ENCODE measurements at regions not wholly inside any gene's neighbourhood (a gene's known extent, or its start where the extent isn't known, plus 50 kb on each side); places are given as distances from the start of the nearest gene placed in this dataset.

DNA sequence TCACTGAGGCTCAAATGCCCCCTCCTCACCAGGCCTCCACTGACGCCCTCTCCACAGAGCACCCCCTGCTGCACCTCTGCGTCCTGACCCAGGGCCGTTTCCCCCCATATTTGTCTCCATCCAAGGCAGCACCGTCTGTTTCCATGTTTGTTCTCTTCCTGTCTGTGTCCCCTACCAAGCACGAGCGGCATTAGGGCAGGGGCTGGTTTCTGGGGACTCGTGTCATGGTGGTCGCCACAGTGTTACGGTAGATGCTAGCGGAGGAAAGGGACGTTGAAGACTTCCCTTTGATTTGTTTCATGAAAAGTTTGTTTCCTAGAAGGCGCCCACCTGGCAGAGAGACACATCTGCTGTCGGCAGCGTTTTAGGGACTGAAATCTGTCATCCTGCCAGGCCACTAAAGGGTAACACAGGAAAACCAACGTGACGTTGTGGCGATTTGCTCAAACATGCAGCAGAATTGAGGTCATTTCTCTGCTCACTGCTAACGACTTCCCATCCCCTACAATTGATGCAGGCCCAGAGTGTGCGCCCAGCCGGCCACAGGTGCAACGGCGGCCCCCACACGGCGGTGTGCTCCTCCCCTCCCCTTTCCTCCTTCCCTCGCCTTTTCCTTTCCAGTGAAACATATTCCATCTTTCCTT, 79.3 kb upstream of the IRX4 start:
- Histone ChIP-seq H3K27me3 (no peaks in the 10 kb centered on the region), H3K9me3 (peaks cover 0 to 4% (median 0%) of the 10 kb centered on the region in 4 donors), H3K27ac (no peak overlapping the region), H3K4me3 (no peak overlapping the region), H3K4me1 (no peaks in the 10 kb centered on the region), H3K36me3 (no peaks in the 10 kb centered on the region)
- 73 to 77% methylated on average over 25 of the region's 25 CpGs for WGBS, 2 donors
- DNase-seq (ENCODE audit: low spot score in 2 of 2) = no peak
- no peak for TF ChIP-seq EP300 (IDR thresholded peaks at IDR 0.05)
- no peak for TF ChIP-seq CTCF (IDR thresholded peaks at IDR 0.05)
- TF ChIP-seq POLR2A (IDR thresholded peaks at IDR 0.05) = no peak

GRCh38 chr5:1961304-1961946, 78.7 kb upstream of the IRX4 start:
- H3K9me3 ChIP-seq = peaks cover 0 to 4% (median 0%) of the 10 kb centered on the region in 4 donors
- H3K27me3 ChIP-seq = no peaks in the 10 kb centered on the region
- 81 to 88% methylated on average over 10 to 14 of the region's 14 CpGs for WGBS, 2 donors
- TF ChIP-seq POLR2A (IDR thresholded peaks at IDR 0.05) = no peak
- TF ChIP-seq EP300 (IDR thresholded peaks at IDR 0.05) = no peak
- TF ChIP-seq CTCF (IDR thresholded peaks at IDR 0.05) = no peak
- H3K36me3 ChIP-seq = no peaks in the 10 kb centered on the region
- no peak for DNase-seq (ENCODE audit: low spot score in 2 of 2)
- no peaks in the 10 kb centered on the region for H3K4me1 ChIP-seq
- H3K4me3 ChIP-seq = no peak overlapping the region
- no peak overlapping the region for H3K27ac ChIP-seq

- TF ChIP-seq POLR2A (IDR thresholded peaks at IDR 0.05) = no peak
- TF ChIP-seq CTCF (IDR thresholded peaks at IDR 0.05) = no peak
- no peak for TF ChIP-seq EP300 (IDR thresholded peaks at IDR 0.05)
- Histone ChIP-seq H3K27ac (no peak overlapping the region), H3K4me3 (no peak overlapping the region), H3K27me3 (no peaks in the 10 kb centered on the region), H3K4me1 (no peaks in the 10 kb centered on the region), H3K36me3 (no peaks in the 10 kb centered on the region), H3K9me3 (peaks cover 0 to 4% (median 0%) of the 10 kb centered on the region in 4 donors)
- DNase-seq (ENCODE audit: low spot score in 2 of 2) = no peak
- 94 to 95% methylated on average over 8 of the region's 8 CpGs for WGBS, 2 donors
Measured at GRCh38 chr5:1960595-1961303, 78.0 kb upstream of the IRX4 start.

GRCh38 chr5:1959725-1960581, 77.2 kb upstream of the IRX4 start:
- H3K27ac ChIP-seq = no peak overlapping the region
- no peak for DNase-seq (ENCODE audit: low spot score in 2 of 2)
- TF ChIP-seq CTCF (IDR thresholded peaks at IDR 0.05) = no peak
- no peak for TF ChIP-seq EP300 (IDR thresholded peaks at IDR 0.05)
- no peak for TF ChIP-seq POLR2A (IDR thresholded peaks at IDR 0.05)
- H3K27me3 ChIP-seq = no peaks in the 10 kb centered on the region
- H3K36me3 ChIP-seq = no peaks in the 10 kb centered on the region
- H3K4me1 ChIP-seq = no peaks in the 10 kb centered on the region
- peaks cover 0 to 4% (median 0%) of the 10 kb centered on the region in 4 donors for H3K9me3 ChIP-seq
- WGBS, 2 donors = 70 to 74% methylated on average over 27 of the region's 27 CpGs
- H3K4me3 ChIP-seq = no peak overlapping the region
